PC-3 (cell line): ENCODE measurements at regions not wholly inside any gene's neighbourhood (a gene's known extent, or its start where the extent isn't known, plus 50 kb on each side); places are given as distances from the start of the nearest gene placed in this dataset.

Source experiments
- ATAC-seq: fragments of 200-7000 bp; cut with Tn5 transposase; 2 replicates; pipeline ENCODE4 v1.9.1; 2020; ENCODE audit warnings: mild to moderate bottlenecking, moderate library complexity
- BruUV-seq: library from RNA; stranded (reverse); fragments of 400-500 nt; replicated peaks from 2 replicates; lab custom pipeline; 2021; lab: Mats Ljungman, UMichigan
- CTCF ChIA-PET: fragments of 300-600 bp; sonication (Branson Sonifier 250); formaldehyde crosslinking; loops from one replicate; lab custom pipeline; 2022; ENCODE audit warnings: antibody characterized with exemption; lab: Charles Lee
- POLR2A ChIA-PET: fragments of 300-600 bp; sonication (Branson Sonifier 250); formaldehyde crosslinking; loops from one replicate; lab custom pipeline; 2022; ENCODE audit warnings: antibody characterized with exemption; ENCODE audit not compliant: unreplicated experiment; lab: Charles Lee
- DNase-seq: peaks from one replicate; pipeline ENCODE4 v3.0.0-alpha.2; 2015
- H2AFZ ChIP-seq: fragments of 300-600 bp; sonication (generic); 2 replicates; pipeline ENCODE4 v1.6.0; 2016; ENCODE audit warnings: antibody characterized with exemption, low read length
- H3F3A ChIP-seq: fragments of 300-600 bp; sonication (generic); one replicate; pipeline ENCODE4 v1.6.0; 2017; ENCODE audit warnings: antibody characterized with exemption, low read length, control low read depth, mild to moderate bottlenecking; ENCODE audit not compliant: unreplicated experiment
- H3K27ac ChIP-seq: fragments of 300-600 bp; sonication (generic); 2 replicates; pipeline ENCODE4 v1.5.1; 2016; ENCODE audit warnings: mild to moderate bottlenecking, low read length
- H3K27me3 ChIP-seq: fragments of 300-600 bp; sonication (generic); 2 replicates; pipeline ENCODE4 v1.6.1; 2016; ENCODE audit warnings: low read length, mixed read lengths
- H3K36me3 ChIP-seq: fragments of 300-600 bp; sonication (generic); 2 replicates; pipeline ENCODE4 v1.6.1; 2016; ENCODE audit warnings: low read depth, mixed run types, low read length, mixed read lengths
- H3K4me1 ChIP-seq: fragments of 300-600 bp; sonication (generic); 2 replicates; pipeline ENCODE4 v1.5.1; 2016; ENCODE audit warnings: low read length; ENCODE audit not compliant: insufficient read depth
- H3K4me2 ChIP-seq: fragments of 300-600 bp; sonication (generic); 2 replicates; pipeline ENCODE4 v1.6.0; 2016; ENCODE audit warnings: low read length
- H3K4me3 ChIP-seq: fragments of 300-600 bp; sonication (generic); 2 replicates; pipeline ENCODE4 v1.5.1; 2016; ENCODE audit warnings: mild to moderate bottlenecking, low read length, mixed read lengths
- H3K79me2 ChIP-seq: fragments of 300-600 bp; sonication (generic); 2 replicates; pipeline ENCODE4 v1.6.1; 2017; ENCODE audit warnings: low read length, mixed read lengths
- H3K9ac ChIP-seq: fragments of 300-600 bp; sonication (generic); 2 replicates; pipeline ENCODE4 v1.6.0; 2016; ENCODE audit warnings: mild to moderate bottlenecking, low read length
- H3K9me2 ChIP-seq: fragments of 300-600 bp; sonication (generic); replicated peaks from 2 replicates; pipeline ENCODE4 v1.6.1; 2016; ENCODE audit warnings: mixed run types, low read length, mixed read lengths
- H3K9me3 ChIP-seq: fragments of 300-600 bp; sonication (generic); 2 replicates; pipeline ENCODE4 v1.6.1; 2016; ENCODE audit warnings: low read length, mixed read lengths
- H4K20me1 ChIP-seq: fragments of 300-600 bp; sonication (generic); 2 replicates; pipeline ENCODE4 v1.6.1; 2016; ENCODE audit warnings: low read length, mixed read lengths
- CTCF ChIP-seq: fragments of 300-600 bp; sonication (generic); conservative IDR thresholded peaks from 2 replicates; pipeline ENCODE4 v1.5.1; 2017; ENCODE audit warnings: antibody characterized with exemption, low read depth, mild to moderate bottlenecking, low read length
- EZH2 ChIP-seq: fragments of 300-600 bp; sonication (generic); IDR thresholded peaks from one replicate; pipeline ENCODE4 v1.6.1; 2017; ENCODE audit warnings: antibody characterized with exemption, mild to moderate bottlenecking, low read length; ENCODE audit not compliant: unreplicated experiment
- EZH2phosphoT487 ChIP-seq: fragments of 300-600 bp; sonication (generic); IDR thresholded peaks from 2 replicates; pipeline ENCODE4 v1.6.1; 2018; ENCODE audit warnings: mild to moderate bottlenecking, antibody characterized with exemption, low read length, borderline replicate concordance
- intact Hi-C: fragments of 100-400 bp; cut with micrococcal nuclease; formaldehyde crosslinking; loops from 2 replicates; pipeline ENCODE4 v1.9.0; 2023

GRCh38 chr6:88443554-88443953 lies 277.4 kb upstream of the CNR1 start:
- H3K27ac ChIP-seq, result no peak overlapping the region
- intact Hi-C loops, result no loop called here
- no peaks in the 10 kb centered on the region for H3K9me3 ChIP-seq
- no peaks in the 10 kb centered on the region for H3K9me2 ChIP-seq
- H2AFZ ChIP-seq, result no peak overlapping the region
- H3K9ac ChIP-seq, result no peak overlapping the region
- BruUV-seq, result no TSS peak
- no peaks in the 10 kb centered on the region for H3F3A ChIP-seq
- ATAC-seq (no peak), DNase-seq (no peak)
- no peaks in the 10 kb centered on the region for H3K4me1 ChIP-seq
- H3K4me3 ChIP-seq, result no peak overlapping the region
- no peaks in the 10 kb centered on the region for H4K20me1 ChIP-seq
- no peaks in the 10 kb centered on the region for H3K36me3 ChIP-seq
- POLR2A ChIA-PET, result no interaction called here
- CTCF ChIA-PET, result no interaction called here
- no peak for TF ChIP-seq CTCF
- TF ChIP-seq EZH2, result no peak
- no peak for TF ChIP-seq EZH2phosphoT487
- no peaks in the 10 kb centered on the region for H3K27me3 ChIP-seq
- H3K4me2 ChIP-seq, result no peak overlapping the region
- H3K79me2 ChIP-seq, result no peaks in the 10 kb centered on the region

GRCh38 chr6:88442737-88443136 lies 276.6 kb upstream of the CNR1 start:
- Histone ChIP-seq H4K20me1 (no peaks in the 10 kb centered on the region), H3K4me3 (no peak overlapping the region), H3F3A (no peaks in the 10 kb centered on the region), H2AFZ (no peak overlapping the region), H3K36me3 (no peaks in the 10 kb centered on the region), H3K27me3 (no peaks in the 10 kb centered on the region), H3K4me2 (no peak overlapping the region), H3K27ac (no peak overlapping the region), H3K9me2 (no peaks in the 10 kb centered on the region), H3K9me3 (no peaks in the 10 kb centered on the region), H3K4me1 (no peaks in the 10 kb centered on the region), H3K9ac (no peak overlapping the region), H3K79me2 (no peaks in the 10 kb centered on the region)
- intact Hi-C loops, result no loop called here
- no peak for TF ChIP-seq EZH2
- no peak for TF ChIP-seq CTCF
- TF ChIP-seq EZH2phosphoT487, result no peak
- POLR2A ChIA-PET, result no interaction called here
- BruUV-seq, result no TSS peak
- CTCF ChIA-PET, result no interaction called here
- DNase-seq, result no peak
- ATAC-seq, result no peak

GRCh38 chr6:88441346-88441745 lies 275.2 kb upstream of the CNR1 start:
- H3K4me2 ChIP-seq, result no peak overlapping the region
- no peaks in the 10 kb centered on the region for H3K27me3 ChIP-seq
- H2AFZ ChIP-seq, result no peak overlapping the region
- H3K4me1 ChIP-seq, result no peaks in the 10 kb centered on the region
- H3F3A ChIP-seq, result no peaks in the 10 kb centered on the region
- H4K20me1 ChIP-seq, result no peaks in the 10 kb centered on the region
- no peaks in the 10 kb centered on the region for H3K9me2 ChIP-seq
- BruUV-seq, result no TSS peak
- H3K9ac ChIP-seq, result no peak overlapping the region
- no peak for ATAC-seq
- H3K27ac ChIP-seq, result no peak overlapping the region
- POLR2A ChIA-PET, result no interaction called here
- CTCF ChIA-PET, result no interaction called here
- no peaks in the 10 kb centered on the region for H3K36me3 ChIP-seq
- no peaks in the 10 kb centered on the region for H3K9me3 ChIP-seq
- no peak overlapping the region for H3K4me3 ChIP-seq
- no peak for DNase-seq
- H3K79me2 ChIP-seq, result no peaks in the 10 kb centered on the region
- intact Hi-C loops, result no loop called here
- TF ChIP-seq EZH2 (no peak), EZH2phosphoT487 (no peak), CTCF (no peak)
